ENCODE measurements at regions not wholly inside any gene's neighbourhood (a gene's known extent, or its start where the extent isn't known, plus 50 kb on each side); places are given as distances from the start of the nearest gene placed in this dataset.
"Not testable (repeated sequence)": the region's sequence is repeated elsewhere in the genome, so short reads cannot be mapped to it uniquely, and the experiment has no call there.

DNA sequence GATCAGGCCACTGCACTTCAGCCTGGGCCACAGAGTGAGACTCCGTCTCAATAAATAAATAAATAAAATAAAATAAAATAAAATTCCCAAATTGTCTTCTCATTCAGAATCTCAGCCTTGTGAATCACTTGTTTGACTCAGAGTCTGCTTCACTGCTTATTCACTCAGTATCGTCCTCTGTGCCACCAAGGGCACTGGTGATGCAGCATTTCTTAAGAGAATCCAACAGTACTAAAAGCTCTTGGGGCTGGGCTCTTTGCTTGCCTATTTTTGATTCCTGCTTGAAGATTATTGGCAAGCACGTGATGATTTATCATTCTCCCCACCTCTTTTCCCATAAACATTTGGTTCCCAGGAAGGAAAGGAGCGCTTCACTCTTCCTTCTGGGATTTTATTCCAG, 54.8 kb upstream of the HMGB1 start:
- Histone ChIP-seq H3K4me2 (no peak overlapping the region), H3K79me2 (ENCODE audit: low read depth) (no peaks in the 10 kb centered on the region), H3K9ac (no peak overlapping the region), H3K27me3 (no peaks in the 10 kb centered on the region), H3K27ac (no peak overlapping the region), H2AFZ (replicated peaks) (no peak overlapping the region), H3K4me3 (no peak overlapping the region), H3K36me3 (no peaks in the 10 kb centered on the region), H3F3A (ENCODE audit: low read depth) (no peaks in the 10 kb centered on the region), H3K9me3 (ENCODE audit: low read depth) (no peaks in the 10 kb centered on the region), H4K20me1 (ENCODE audit: low read depth) (no peaks in the 10 kb centered on the region), H3K4me1 (no peaks in the 10 kb centered on the region)
- Mint-ChIP-seq H3K27me3 (ENCODE audit: insufficient read depth, low read depth) (peaks cover 2% of the 10 kb centered on the region), H3K4me1 (peaks cover 2% of the 10 kb centered on the region), H3K36me3 (no peaks in the 10 kb centered on the region), H3K9me3 (no peaks in the 10 kb centered on the region), H3K27ac (no peak overlapping the region), H3K4me3 (no peak overlapping the region)
- no peak for TF ChIP-seq EZH2 (IDR thresholded peaks at IDR 0.05)
- TF ChIP-seq EZH2phosphoT487 (IDR thresholded peaks at IDR 0.05): no peak
- TF ChIP-seq, protein P1, sequence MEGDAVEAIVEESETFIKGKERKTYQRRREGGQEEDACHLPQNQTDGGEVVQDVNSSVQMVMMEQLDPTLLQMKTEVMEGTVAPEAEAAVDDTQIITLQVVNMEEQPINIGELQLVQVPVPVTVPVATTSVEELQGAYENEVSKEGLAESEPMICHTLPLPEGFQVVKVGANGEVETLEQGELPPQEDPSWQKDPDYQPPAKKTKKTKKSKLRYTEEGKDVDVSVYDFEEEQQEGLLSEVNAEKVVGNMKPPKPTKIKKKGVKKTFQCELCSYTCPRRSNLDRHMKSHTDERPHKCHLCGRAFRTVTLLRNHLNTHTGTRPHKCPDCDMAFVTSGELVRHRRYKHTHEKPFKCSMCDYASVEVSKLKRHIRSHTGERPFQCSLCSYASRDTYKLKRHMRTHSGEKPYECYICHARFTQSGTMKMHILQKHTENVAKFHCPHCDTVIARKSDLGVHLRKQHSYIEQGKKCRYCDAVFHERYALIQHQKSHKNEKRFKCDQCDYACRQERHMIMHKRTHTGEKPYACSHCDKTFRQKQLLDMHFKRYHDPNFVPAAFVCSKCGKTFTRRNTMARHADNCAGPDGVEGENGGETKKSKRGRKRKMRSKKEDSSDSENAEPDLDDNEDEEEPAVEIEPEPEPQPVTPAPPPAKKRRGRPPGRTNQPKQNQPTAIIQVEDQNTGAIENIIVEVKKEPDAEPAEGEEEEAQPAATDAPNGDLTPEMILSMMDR (IDR thresholded peaks at IDR 0.05): no peak
- DNase-seq (ENCODE audit: low spot score): no peak

DNA sequence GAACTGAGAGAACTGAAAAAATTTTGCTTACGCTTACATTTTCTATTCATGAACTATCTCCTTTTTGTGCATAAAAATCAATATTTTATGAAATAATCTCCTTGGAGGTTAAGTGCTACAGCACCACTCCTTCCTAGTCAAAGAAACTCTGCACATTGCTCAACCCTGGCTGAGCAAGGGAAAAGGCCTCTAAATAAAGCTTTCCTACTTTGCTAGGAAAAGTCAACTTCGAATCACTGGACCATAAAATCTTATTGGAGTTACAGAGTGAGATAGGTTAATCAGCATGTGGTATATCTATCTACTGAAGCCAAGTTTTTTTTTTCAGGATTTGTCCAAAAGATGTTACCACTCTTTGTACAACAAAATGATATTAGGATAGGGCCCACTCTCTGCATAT, 57.5 kb upstream of the HMGB1 start:
- no peaks in the 10 kb centered on the region for H3K9me3 Mint-ChIP-seq
- H3K4me1 Mint-ChIP-seq: peaks cover 2% of the 10 kb centered on the region
- TF ChIP-seq EZH2 (IDR thresholded peaks at IDR 0.05): no peak
- TF ChIP-seq EZH2phosphoT487 (IDR thresholded peaks at IDR 0.05): no peak
- TF ChIP-seq, protein P1 (IDR thresholded peaks at IDR 0.05): no peak
- H3K27me3 Mint-ChIP-seq (ENCODE audit: insufficient read depth, low read depth): peaks cover 2% of the 10 kb centered on the region
- DNase-seq (ENCODE audit: low spot score): no peak
- H3K4me1 ChIP-seq: no peaks in the 10 kb centered on the region
- no peak overlapping the region for H3K27ac ChIP-seq
- H2AFZ ChIP-seq (replicated peaks): no peak overlapping the region
- no peak overlapping the region for H3K4me3 ChIP-seq
- no peaks in the 10 kb centered on the region for H3F3A ChIP-seq (ENCODE audit: low read depth)
- no peaks in the 10 kb centered on the region for H3K9me3 ChIP-seq (ENCODE audit: low read depth)
- no peak overlapping the region for H3K27ac Mint-ChIP-seq
- no peak overlapping the region for H3K9ac ChIP-seq
- H3K36me3 Mint-ChIP-seq: no peaks in the 10 kb centered on the region
- no peak overlapping the region for H3K4me2 ChIP-seq
- H3K27me3 ChIP-seq: no peaks in the 10 kb centered on the region
- no peaks in the 10 kb centered on the region for H4K20me1 ChIP-seq (ENCODE audit: low read depth)
- no peak overlapping the region for H3K4me3 Mint-ChIP-seq
- H3K36me3 ChIP-seq: no peaks in the 10 kb centered on the region
- H3K79me2 ChIP-seq (ENCODE audit: low read depth): no peaks in the 10 kb centered on the region

DNA sequence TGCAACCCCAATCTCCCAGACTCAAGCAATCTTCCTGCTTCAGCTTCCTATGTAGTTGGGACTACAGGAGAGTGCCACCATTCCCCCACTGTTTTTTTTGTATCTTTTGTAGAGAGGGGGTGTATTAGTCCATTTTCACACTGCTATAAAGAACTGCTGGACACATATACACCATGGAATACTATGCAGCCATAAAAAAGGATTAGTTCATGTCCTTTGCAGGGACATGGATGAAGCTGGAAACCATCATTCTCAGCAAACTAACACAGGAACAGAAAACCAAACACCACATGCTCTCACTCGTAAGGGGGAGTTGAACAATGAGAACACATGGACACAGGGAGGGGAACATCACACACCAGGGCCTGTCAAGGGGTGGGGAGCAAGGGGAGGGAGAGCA, 58.1 kb upstream of the HMGB1 start:
- H3K79me2 ChIP-seq (ENCODE audit: low read depth); H3K27me3 Mint-ChIP-seq (ENCODE audit: insufficient read depth, low read depth); H3K4me1 ChIP-seq; H3K4me2 ChIP-seq; H3K36me3 ChIP-seq; H3K27ac Mint-ChIP-seq; H4K20me1 ChIP-seq (ENCODE audit: low read depth); H2AFZ ChIP-seq (replicated peaks); DNase-seq (ENCODE audit: low spot score); H3F3A ChIP-seq (ENCODE audit: low read depth); H3K4me3 Mint-ChIP-seq; H3K9ac ChIP-seq; H3K4me1 Mint-ChIP-seq; H3K9me3 ChIP-seq (ENCODE audit: low read depth); H3K36me3 Mint-ChIP-seq; H3K27me3 ChIP-seq; H3K9me3 Mint-ChIP-seq; H3K4me3 ChIP-seq; H3K27ac ChIP-seq: not testable (repeated sequence)

DNA sequence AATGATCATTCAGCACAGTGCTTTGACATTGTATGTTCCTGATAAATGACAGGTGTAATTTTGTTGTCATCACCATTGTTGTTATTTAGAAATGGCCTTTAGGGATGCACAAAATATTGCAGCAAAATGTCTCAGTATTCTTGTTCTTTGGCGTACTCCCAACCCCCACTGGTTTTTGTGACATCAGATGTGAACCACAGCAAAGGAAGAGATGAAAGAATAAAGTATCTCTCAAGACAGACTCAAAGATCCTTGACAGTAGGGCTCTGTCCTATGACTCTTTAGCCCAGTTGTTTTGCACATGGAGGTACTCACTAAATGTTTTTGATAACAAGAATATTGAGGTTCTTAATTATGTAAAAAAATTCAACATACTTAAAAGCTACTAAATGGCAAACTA, 59.5 kb upstream of the HMGB1 start:
- not testable (repeated sequence) for H4K20me1 ChIP-seq (ENCODE audit: low read depth); H3K27ac Mint-ChIP-seq; DNase-seq (ENCODE audit: low spot score); H3K4me3 Mint-ChIP-seq; H3K4me1 Mint-ChIP-seq; H3K4me3 ChIP-seq; H3K9me3 Mint-ChIP-seq; H3K36me3 ChIP-seq; H2AFZ ChIP-seq (replicated peaks); H3K27ac ChIP-seq; H3K36me3 Mint-ChIP-seq; H3K27me3 ChIP-seq; H3F3A ChIP-seq (ENCODE audit: low read depth); H3K9ac ChIP-seq; H3K27me3 Mint-ChIP-seq (ENCODE audit: insufficient read depth, low read depth); H3K79me2 ChIP-seq (ENCODE audit: low read depth); H3K4me1 ChIP-seq; H3K4me2 ChIP-seq; H3K9me3 ChIP-seq (ENCODE audit: low read depth)

Measured in neural progenitor cell (in vitro differentiated cells).